HCT116 (cell line): ENCODE measurements at regions not wholly inside any gene's neighbourhood (a gene's known extent, or its start where the extent isn't known, plus 50 kb on each side); places are given as distances from the start of the nearest gene placed in this dataset.

Experiments used
- ATAC-seq: fragments of 200-7000 bp; cut with Tn5 transposase; 2 replicates; pipeline ENCODE4 v1.9.1; 2020; ENCODE audit warnings: mild to moderate bottlenecking, moderate library complexity
- BruUV-seq: library from RNA; stranded (reverse); fragments of 400-500 nt; replicated peaks from 2 replicates; lab custom pipeline; 2021; lab: Mats Ljungman, UMichigan
- CTCF ChIA-PET: fragments of 300-600 bp; sonication (Branson Sonifier 250); formaldehyde crosslinking; loops from one replicate; lab custom pipeline; 2021; ENCODE audit warnings: antibody characterized with exemption; lab: Charles Lee
- POLR2A ChIA-PET: fragments of 300-600, 350-600 bp; sonication (Branson Sonifier 250); formaldehyde crosslinking; loops from one replicate; lab custom pipeline; 2021; ENCODE audit warnings: antibody characterized with exemption; lab: Charles Lee
- RAD21 ChIA-PET, 2 experiments: fragments of 300-600 bp; sonication (Branson Sonifier 250); formaldehyde crosslinking; loops; one replicate each; lab custom pipeline; 2023; ENCODE audit warnings: low total read pairs in 2 of 2; ENCODE audit not compliant: uncharacterized antibody in 2 of 2, unreplicated experiment in 2 of 2, low non-redundant PET in 1 of 2; lab: Charles Lee
- DNase-seq: peaks from one replicate; pipeline ENCODE4 v3.0.0-alpha.2; 2010; ENCODE audit warnings: low read depth, low spot score
- H2AFZ ChIP-seq: fragments of 200-600 bp; shearing (Covaris generic), sonication (generic); 2 replicates; pipeline ENCODE4 v1.6.1; 2017; ENCODE audit warnings: low read depth, mixed run types, mixed read lengths, antibody characterized with exemption, low read length; ENCODE audit not compliant: poor library complexity, severe bottlenecking
- H3K27ac ChIP-seq: 2 replicates; pipeline ENCODE4 v1.5.1; 2012; ENCODE audit warnings: low read depth, low read length
- H3K27me3 ChIP-seq: fragments of 200-600 bp; sonication (generic); 2 replicates; pipeline ENCODE4 v1.6.1; 2016; ENCODE audit warnings: mixed run types, low read length, mixed read lengths; ENCODE audit not compliant: insufficient read depth
- H3K36me3 ChIP-seq, 2 experiments: fragments of 200-500 bp in 1 of 2; fragments of 200-600 bp in 1 of 2; sonication (Bioruptor generic) in 1 of 2; sonication (generic) in 1 of 2; 2 replicates each; pipeline versions ENCODE4 v1.5.1 to v1.6.1; 2014 to 2016; ENCODE audit warnings: low read length in 2 of 2, inconsistent platforms in 1 of 2, mixed read lengths in 1 of 2, mixed run types in 1 of 2; ENCODE audit not compliant: insufficient read depth in 2 of 2, control insufficient read depth in 1 of 2
- H3K4me1 ChIP-seq, 2 experiments: fragments of 200-600 bp in 1 of 2; sonication (generic) in 1 of 2; 2 replicates each; pipeline versions ENCODE4 v1.5.1 to v1.6.1; 2012 to 2017; ENCODE audit warnings: low read length in 2 of 2, inconsistent platforms in 1 of 2, mild to moderate bottlenecking in 1 of 2, mixed read lengths in 1 of 2, mixed run types in 1 of 2, moderate library complexity in 1 of 2; ENCODE audit not compliant: insufficient read depth in 2 of 2, control insufficient read depth in 1 of 2
- H3K4me2 ChIP-seq: fragments of 200-600 bp; sonication (generic); 2 replicates; pipeline ENCODE4 v1.6.1; 2017; ENCODE audit warnings: mixed run types, low read length, mixed read lengths
- H3K4me3 ChIP-seq, 2 experiments: fragments of 200-600 bp in 1 of 2; sonication (generic) in 1 of 2; replicated peaks in 1 of 2; 2 replicates each; pipeline ENCODE4 v1.5.1; 2011 to 2016; ENCODE audit warnings: low read length in 2 of 2, control low read depth in 1 of 2, low read depth in 1 of 2, mild to moderate bottlenecking in 1 of 2, mixed read lengths in 1 of 2, mixed run types in 1 of 2
- H3K79me2 ChIP-seq: fragments of 200-600 bp; sonication (generic); 2 replicates; pipeline ENCODE4 v1.6.1; 2017; ENCODE audit warnings: mild to moderate bottlenecking, mixed run types, low read length, moderate library complexity, mixed read lengths; ENCODE audit not compliant: insufficient read depth
- H3K9ac ChIP-seq: fragments of 200-600 bp; sonication (generic); 2 replicates; pipeline ENCODE4 v1.6.1; 2016; ENCODE audit warnings: low read length, mixed read lengths
- H3K9me2 ChIP-seq: fragments of 200-600 bp; sonication (generic), shearing (Covaris generic); 2 replicates; pipeline ENCODE4 v1.6.1; 2017; ENCODE audit warnings: mixed run types, mild to moderate bottlenecking, moderate library complexity; ENCODE audit not compliant: insufficient read depth
- H3K9me3 ChIP-seq, 2 experiments: fragments of 200-500 bp in 1 of 2; fragments of 200-600 bp in 1 of 2; sonication (Bioruptor generic) in 1 of 2; sonication (generic) in 1 of 2; 2 replicates each; pipeline ENCODE4 v1.6.1; 2014 to 2017; ENCODE audit warnings: low read length in 2 of 2, mixed read lengths in 2 of 2, inconsistent platforms in 1 of 2, low read depth in 1 of 2, mild to moderate bottlenecking in 1 of 2, mixed run types in 1 of 2, moderate library complexity in 1 of 2; ENCODE audit not compliant: control insufficient read depth in 1 of 2, insufficient read depth in 1 of 2
- H4K20me1 ChIP-seq: fragments of 200-600 bp; sonication (generic), shearing (Covaris generic); 2 replicates; pipeline ENCODE4 v1.6.1; 2017; ENCODE audit warnings: mixed run types, mild to moderate bottlenecking, moderate library complexity; ENCODE audit not compliant: insufficient read depth
- EGR1 ChIP-seq: IDR thresholded peaks from 2 replicates; pipeline ENCODE4 v1.6.1; 2012; ENCODE audit warnings: low read depth
- ELF1 ChIP-seq: IDR thresholded peaks from 2 replicates; pipeline ENCODE4 v1.6.1; 2012; ENCODE audit warnings: low read depth, borderline replicate concordance
- EZH2 ChIP-seq: fragments of 200-600 bp; sonication (generic); IDR thresholded peaks from 2 replicates; pipeline ENCODE4 v1.6.1; 2017; ENCODE audit warnings: antibody characterized with exemption, mixed run types
- MAX ChIP-seq: IDR thresholded peaks from 2 replicates; pipeline ENCODE4 v1.6.1; 2012
- REST ChIP-seq: IDR thresholded peaks from 2 replicates; pipeline ENCODE4 v1.6.1; 2012; ENCODE audit warnings: low read depth
- ZNF274 ChIP-seq: fragments of 200-500 bp; sonication (Bioruptor generic); IDR thresholded peaks from 2 replicates; pipeline ENCODE4 v1.6.1; 2014; ENCODE audit warnings: mild to moderate bottlenecking, low read depth, low read length, inconsistent platforms
- intact Hi-C: fragments of 100-400 bp; cut with micrococcal nuclease; formaldehyde crosslinking; loops from 2 replicates; pipeline ENCODE4 v1.10.0; 2022

GRCh38 chr12:31218203-31219025, 107.5 kb downstream of the SINHCAF start:
- intact Hi-C loops = no loop called here
- H3K9ac ChIP-seq = no peak overlapping the region
- TF ChIP-seq REST (no peak), ZNF274 (no peak), EZH2 (no peak), ELF1 (no peak), EGR1 (no peak), MAX (no peak)
- H3K9me2 ChIP-seq = no peaks in the 10 kb centered on the region
- H3K27me3 ChIP-seq = peaks cover 10% of the 10 kb centered on the region
- no peaks in the 10 kb centered on the region for H3K79me2 ChIP-seq
- no peak overlapping the region for H3K4me2 ChIP-seq
- DNase-seq = no peak
- H4K20me1 ChIP-seq = no peaks in the 10 kb centered on the region
- RAD21 ChIA-PET = no interaction called here
- no peak overlapping the region for H3K4me3 ChIP-seq
- H2AFZ ChIP-seq = no peak overlapping the region
- H3K27ac ChIP-seq = no peak overlapping the region
- POLR2A ChIA-PET = no interaction called here
- H3K4me1 ChIP-seq = peaks cover 0 to 3% of the 10 kb centered on the region in 2 experiments; a peak in 1 of 4 replicates
- no peaks in the 10 kb centered on the region for H3K36me3 ChIP-seq
- ATAC-seq = no peak
- BruUV-seq = no TSS peak
- H3K9me3 ChIP-seq = no peaks in the 10 kb centered on the region
- CTCF ChIA-PET = no interaction called here
